HG02884 (cell line): ENCODE measurements at regions not wholly inside any gene's neighbourhood (a gene's known extent, or its start where the extent isn't known, plus 50 kb on each side); places are given as distances from the start of the nearest gene placed in this dataset.
"Not testable (repeated sequence)": the region's sequence is repeated elsewhere in the genome, so short reads cannot be mapped to it uniquely, and the experiment has no call there.

ENCODE experiments used
- ATAC-seq: cut with Tn5 transposase; IDR thresholded peaks from one replicate; pipeline ENCODE4 v1.9.1; 2021; ENCODE audit warnings: mild to moderate bottlenecking, moderate library complexity; ENCODE audit not compliant: unreplicated experiment

DNA sequence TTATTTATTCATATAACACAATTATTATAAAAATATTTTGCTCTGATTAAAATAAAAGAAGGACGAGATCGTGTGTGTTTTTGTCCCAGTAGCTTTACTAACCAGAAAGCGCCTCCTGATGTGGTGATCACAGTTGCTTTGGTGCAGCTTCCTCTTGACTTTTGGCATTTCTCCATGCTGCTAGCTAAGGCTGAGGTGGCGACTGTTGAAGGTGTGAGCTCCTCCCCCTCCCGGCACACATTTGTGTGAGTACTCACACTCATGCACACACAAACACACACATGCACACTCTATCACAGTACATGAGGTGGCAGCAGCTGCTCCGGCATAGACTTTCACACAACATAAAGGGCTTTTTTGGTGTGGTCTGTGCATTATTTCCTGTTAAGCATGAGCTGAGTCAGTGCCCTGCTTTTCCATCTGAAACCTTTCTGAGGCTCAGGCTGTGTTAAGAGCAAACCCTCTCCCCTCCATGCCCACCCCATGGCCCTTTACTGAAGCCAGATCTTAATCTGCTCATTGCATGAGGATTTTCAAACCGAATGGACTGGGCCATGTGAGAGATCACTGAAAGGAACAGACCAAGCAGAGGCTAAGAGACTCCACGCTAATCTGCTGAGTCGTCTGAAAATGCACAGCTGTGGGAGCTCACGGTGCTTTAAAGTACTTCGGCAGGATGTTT is 53.3 kb downstream of the FOXD4L1 start:
- ATAC-seq = peak; percentile 68

- ATAC-seq = not testable (repeated sequence)
These were observed 61.4 kb downstream of the FOXD4L1 start for GRCh38 chr2:113559820-113560219.

- ATAC-seq = not testable (repeated sequence)
These were observed 64.2 kb downstream of the FOXD4L1 start for GRCh38 chr2:113562662-113563061.

DNA sequence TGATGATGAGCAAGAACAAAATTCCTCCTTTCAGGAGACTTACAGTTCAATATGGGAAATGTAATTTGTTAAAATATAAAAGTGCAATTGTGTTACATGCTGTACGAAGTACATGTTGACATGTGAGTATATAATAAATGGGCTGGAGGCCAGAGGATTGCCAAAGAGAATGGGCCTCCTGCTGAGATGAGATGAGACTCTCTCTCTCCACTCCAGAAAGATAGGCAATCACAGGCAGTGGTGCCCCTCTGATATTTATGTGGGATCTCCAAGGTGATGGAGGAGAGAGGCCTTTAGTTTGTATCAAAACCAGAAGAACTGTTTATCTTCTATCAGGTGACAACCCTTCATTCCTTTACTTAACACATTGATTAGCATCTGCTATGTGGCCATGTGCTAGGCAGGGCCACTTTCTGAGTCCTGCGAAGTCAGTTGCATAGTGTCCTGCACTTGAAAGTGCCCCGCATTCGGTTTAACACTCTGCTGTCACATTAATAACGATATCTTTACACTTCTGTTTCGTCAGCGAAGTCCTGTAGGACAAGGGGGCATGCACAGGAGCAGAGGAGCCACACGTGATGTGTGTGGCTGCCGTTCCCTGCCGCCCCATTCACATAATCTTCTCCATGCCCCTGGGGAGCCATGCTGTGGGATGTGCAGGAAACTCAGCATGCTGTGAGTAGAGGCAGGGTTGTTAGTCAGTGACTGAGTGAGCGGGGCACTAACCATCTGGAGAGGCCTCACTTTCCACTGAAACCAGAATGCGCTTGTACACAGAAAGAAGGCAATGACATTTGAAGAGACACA is 60.2 kb upstream of the RABL2A start:
- ATAC-seq = not testable (repeated sequence)

- ATAC-seq = not testable (repeated sequence)
These were observed 59.6 kb upstream of the RABL2A start for GRCh38 chr2:113567481-113567849.

GRCh38 chr2:113568231-113568630 is 58.8 kb upstream of the RABL2A start:
- not testable (repeated sequence) for ATAC-seq

DNA sequence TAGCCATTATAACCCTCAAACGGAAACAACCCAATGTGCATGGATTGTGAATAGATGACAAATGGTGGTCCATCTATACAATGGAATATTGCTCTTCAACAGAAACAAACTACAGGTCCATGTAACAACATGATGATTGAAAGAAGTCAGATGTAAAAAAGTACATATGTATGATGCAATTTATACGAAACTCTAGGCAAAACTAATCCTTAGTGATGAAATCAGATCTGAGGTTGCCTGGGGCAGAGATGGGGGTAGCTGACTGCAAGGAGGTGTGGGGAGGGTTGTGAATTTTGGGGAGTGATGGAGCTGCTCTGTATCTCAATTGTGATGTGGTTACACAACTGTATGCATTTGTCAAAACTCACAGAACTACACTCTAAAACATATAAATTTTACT is 57.0 kb upstream of the RABL2A start:
- not testable (repeated sequence) for ATAC-seq

DNA sequence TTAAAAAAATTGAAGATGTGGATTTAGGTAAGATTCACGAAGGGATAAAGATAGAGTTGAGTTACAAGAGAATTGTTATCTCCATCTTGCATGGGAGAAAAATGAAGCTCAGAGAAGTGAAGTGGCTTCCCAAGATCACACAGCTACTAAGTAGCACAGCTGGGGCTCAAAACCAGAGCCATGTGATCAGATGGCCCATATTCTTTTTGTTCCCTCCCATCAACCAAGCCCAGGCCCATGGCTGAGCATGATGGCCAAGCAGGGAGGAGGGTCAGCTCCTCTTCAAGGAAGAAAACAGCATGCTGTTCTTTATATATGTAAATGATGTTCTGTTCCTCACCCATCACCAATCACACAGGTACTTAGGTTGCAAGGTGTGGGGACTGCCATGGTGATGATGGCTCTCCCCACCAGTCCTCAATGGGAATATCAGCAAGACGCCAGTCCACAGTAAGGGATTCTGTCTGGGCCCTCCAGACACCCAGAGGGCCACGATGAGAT is 56.5 kb upstream of the RABL2A start:
- not testable (repeated sequence) for ATAC-seq

- ATAC-seq = not testable (repeated sequence)
These were observed 55.5 kb upstream of the RABL2A start for GRCh38 chr2:113571482-113572068.

DNA sequence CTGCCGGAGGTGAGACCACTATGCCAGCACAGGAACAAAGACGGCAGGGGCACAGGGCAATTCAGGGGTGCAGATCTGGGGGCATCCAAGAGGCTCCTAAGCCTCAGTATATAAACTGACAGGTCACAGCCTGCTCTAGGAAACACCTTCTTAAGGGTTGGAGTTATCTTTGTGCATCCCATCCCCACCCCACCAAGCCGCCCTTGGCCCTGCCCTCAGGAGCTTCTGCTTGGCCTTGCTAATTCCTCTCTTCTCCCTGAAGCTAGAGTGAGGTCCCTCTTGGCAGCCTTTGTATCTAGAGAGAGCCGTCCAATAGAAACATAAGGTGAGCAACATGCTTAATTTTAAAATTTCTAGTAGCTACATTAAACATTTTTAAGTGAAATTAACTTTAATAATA is 51.3 kb upstream of the RABL2A start:
- not testable (repeated sequence) for ATAC-seq

- not testable (repeated sequence) for ATAC-seq
These were observed 50.7 kb upstream of the RABL2A start for GRCh38 chr2:113576353-113576752.
